ENCODE measurements at regions not wholly inside any gene's neighbourhood (a gene's known extent, or its start where the extent isn't known, plus 50 kb on each side); places are given as distances from the start of the nearest gene placed in this dataset.

DNA sequence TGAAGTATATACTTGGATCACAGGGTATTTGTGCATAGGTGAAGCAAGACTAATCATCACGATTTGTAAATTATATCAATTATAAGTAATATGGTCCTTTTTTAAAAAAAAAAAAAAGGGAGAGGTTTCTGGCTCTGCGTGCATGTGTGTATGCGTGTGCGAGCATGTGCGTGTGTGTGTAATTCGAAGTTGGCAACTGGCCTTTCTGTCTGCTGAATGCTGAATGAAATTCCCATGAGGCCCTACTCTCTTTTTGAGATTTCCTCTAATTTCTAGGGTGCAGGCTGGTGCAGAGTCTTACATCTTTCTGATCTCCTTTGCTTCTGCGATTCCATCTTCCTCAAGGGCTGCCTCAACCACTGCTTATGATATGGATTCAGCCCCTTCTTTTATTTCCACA lies 212.2 kb downstream of the URB2 start:
- no peak for DNase-seq (ENCODE audit: low read depth)
- TF ChIP-seq, protein P1, sequence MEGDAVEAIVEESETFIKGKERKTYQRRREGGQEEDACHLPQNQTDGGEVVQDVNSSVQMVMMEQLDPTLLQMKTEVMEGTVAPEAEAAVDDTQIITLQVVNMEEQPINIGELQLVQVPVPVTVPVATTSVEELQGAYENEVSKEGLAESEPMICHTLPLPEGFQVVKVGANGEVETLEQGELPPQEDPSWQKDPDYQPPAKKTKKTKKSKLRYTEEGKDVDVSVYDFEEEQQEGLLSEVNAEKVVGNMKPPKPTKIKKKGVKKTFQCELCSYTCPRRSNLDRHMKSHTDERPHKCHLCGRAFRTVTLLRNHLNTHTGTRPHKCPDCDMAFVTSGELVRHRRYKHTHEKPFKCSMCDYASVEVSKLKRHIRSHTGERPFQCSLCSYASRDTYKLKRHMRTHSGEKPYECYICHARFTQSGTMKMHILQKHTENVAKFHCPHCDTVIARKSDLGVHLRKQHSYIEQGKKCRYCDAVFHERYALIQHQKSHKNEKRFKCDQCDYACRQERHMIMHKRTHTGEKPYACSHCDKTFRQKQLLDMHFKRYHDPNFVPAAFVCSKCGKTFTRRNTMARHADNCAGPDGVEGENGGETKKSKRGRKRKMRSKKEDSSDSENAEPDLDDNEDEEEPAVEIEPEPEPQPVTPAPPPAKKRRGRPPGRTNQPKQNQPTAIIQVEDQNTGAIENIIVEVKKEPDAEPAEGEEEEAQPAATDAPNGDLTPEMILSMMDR (IDR thresholded peaks at IDR 0.05; ENCODE audit: insufficient read depth, low read length), result no peak
- H3K4me3 ChIP-seq (ENCODE audit: low read depth, low read length), result no peak overlapping the region

DNA sequence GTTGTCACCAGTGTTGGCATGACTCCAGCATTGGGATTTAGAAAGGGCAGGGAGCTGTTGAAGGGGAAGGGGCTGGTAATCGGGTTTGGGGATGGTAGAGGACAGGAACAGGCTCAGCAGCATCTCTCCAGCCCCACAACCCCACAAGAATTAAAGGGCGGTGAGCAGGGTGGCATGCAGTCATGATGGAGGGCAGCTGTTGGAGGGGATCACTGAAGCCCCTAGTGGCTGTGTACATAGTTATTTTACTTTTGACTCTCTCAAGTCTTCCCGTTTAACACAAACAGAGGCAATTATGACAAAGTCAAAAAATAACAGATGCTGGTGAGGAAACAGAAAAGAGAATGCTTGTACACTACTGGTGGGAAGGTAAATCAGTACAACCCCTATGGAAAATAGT lies 213.8 kb downstream of the URB2 start:
- DNase-seq (ENCODE audit: low read depth), result no peak
- no peak overlapping the region for H3K4me3 ChIP-seq (ENCODE audit: low read depth, low read length)
- TF ChIP-seq, protein P1 (IDR thresholded peaks at IDR 0.05; ENCODE audit: insufficient read depth, low read length), result no peak

DNA sequence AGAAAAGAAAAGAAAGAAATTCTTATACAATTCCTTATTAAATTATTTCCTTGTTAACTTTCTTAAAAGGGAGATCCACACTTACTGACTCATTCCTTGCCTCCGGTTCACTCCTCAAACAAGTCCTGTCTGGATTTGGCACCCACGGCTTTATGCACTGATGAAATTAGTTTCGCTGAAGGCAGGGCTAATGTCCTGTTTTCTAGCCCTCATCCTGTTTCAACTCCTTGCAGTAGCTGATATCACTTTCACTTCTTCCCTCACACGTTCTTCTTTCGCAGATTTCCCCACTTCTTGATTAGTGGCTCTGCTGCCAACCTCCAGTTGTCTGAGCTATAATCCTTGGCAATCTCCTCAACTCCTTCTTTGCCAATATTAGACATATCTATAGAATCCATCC lies 215.2 kb downstream of the URB2 start:
- no peak overlapping the region for H3K4me3 ChIP-seq (ENCODE audit: low read depth, low read length)
- TF ChIP-seq, protein P1 (IDR thresholded peaks at IDR 0.05; ENCODE audit: insufficient read depth, low read length), result no peak
- DNase-seq (ENCODE audit: low read depth), result no peak

DNA sequence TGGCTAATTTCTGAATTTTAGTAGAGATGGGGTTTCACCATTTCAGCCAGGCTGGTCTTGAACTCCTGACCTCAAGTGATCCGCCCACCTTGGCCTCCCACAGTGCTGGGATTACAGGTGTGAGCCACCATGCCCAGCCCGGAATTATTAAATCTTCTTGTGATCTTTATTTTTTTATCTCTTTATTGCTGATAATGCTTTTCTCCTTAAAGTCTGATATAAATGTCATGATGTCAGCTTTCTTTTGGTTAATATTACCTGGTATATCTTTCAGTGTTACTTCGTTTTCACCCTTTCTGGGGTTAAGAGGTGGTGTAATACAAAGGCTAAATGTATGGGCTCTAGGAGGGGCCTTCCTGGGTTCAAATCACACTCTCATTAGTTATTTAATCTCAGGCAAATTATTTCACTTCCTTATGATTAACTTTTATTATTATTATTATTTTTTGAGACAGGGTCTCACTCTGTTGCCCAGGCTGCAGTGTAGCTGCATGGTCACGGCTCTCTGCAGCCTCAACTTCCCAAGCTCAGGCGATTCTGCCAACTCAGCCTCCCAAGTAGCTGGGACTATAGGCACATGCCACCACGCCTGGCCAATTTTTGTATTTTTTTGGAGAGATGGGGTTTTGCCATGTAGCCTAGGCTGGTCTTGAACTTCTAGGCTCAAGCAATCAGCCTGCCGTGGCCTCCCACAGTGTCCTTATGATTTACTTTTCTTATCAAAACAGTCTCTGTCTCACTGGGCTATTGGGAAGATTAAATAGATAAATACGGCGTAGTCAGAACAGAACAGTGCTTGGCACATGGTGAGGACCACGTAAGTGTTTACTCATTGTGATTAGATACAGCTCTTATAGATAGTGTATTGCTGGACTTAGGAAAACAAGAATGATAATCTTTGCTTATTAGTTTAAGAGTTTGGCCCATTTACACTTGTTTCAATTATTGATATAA lies 216.5 kb downstream of the URB2 start:
- no peak overlapping the region for H3K4me3 ChIP-seq (ENCODE audit: low read depth, low read length)
- TF ChIP-seq, protein P1 (IDR thresholded peaks at IDR 0.05; ENCODE audit: insufficient read depth, low read length), result no peak
- no peak for DNase-seq (ENCODE audit: low read depth)

DNA sequence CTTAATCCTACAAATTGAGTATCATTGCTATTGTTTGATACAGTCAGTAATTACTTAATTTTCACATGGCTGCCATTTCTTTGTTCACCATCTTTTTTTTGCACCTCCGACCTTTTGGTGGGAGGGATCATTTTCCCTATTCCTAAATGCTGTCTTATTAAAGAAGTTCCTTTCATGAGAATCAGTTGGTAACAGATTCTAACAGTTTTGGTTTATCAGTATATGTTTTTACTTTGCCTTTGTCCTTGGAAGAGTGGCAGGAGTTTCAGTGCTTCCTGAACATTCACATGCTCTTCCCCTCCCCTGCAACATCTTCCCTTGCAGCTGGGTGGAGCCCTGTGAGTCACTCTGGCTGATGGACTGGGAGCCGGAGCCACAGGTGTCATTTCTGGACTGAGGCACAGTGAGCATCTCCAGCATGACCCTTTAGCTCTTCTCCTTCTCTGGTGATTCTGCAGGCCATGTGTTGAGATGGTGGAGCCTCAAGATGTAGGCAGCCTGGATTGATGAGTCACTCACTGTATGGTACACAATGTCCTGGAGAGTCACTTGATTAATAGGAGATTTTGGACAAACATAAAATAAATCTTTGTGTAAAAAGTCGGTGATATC lies 217.7 kb downstream of the URB2 start:
- TF ChIP-seq, protein P1 (IDR thresholded peaks at IDR 0.05; ENCODE audit: insufficient read depth, low read length), result no peak
- H3K4me3 ChIP-seq (ENCODE audit: low read depth, low read length), result no peak overlapping the region
- DNase-seq (ENCODE audit: low read depth), result no peak

DNA sequence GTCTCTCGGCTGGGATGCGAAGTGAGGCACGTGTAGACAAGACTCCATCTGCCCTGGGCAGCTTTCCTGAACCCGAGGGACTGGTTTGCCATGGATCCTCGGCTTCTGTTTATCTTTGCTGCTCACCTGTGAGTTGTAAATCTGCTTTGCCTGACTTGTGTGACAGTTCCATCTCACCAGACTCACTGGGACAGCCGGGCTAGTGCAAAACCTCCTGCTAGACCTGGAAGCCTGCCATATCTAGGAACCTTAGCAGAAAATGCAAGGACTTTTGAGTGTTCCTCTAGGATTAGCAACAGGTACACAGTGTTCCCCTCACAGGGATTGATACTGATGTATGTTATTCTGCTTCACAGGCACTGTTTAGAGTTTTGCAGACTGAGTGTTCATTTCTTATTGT lies 218.6 kb downstream of the URB2 start:
- no peak for DNase-seq (ENCODE audit: low read depth)
- TF ChIP-seq, protein P1 (IDR thresholded peaks at IDR 0.05; ENCODE audit: insufficient read depth, low read length), result no peak
- no peak overlapping the region for H3K4me3 ChIP-seq (ENCODE audit: low read depth, low read length)
